CD4-positive, CD25-positive, alpha-beta regulatory T cell (primary cell): ENCODE measurements at regions not wholly inside any gene's neighbourhood (a gene's known extent, or its start where the extent isn't known, plus 50 kb on each side); places are given as distances from the start of the nearest gene placed in this dataset.

ENCODE experiments used
- ATAC-seq, 2 donors: fragments of 150-1000 bp; cut with Tn5 transposase; one replicate each; pipeline ENCODE4 v1.10.0; 2021; ENCODE audit warnings: low read depth in 2 of 2, moderate number of reproducible peaks in 2 of 2, moderate library complexity in 1 of 2
- DNase-seq, 3 donors: peaks; one replicate each; pipeline versions ENCODE4 v3.0.0 to v3.0.0-alpha.2; 2012 to 2022; ENCODE audit warnings: mixed read lengths in 1 of 3
- H3K27ac ChIP-seq: one replicate; pipeline ENCODE4 v1.7.0; 2013; ENCODE audit warnings: mild to moderate bottlenecking, low read length; ENCODE audit not compliant: insufficient read depth, poor library complexity, severe bottlenecking
- H3K27me3 ChIP-seq: one replicate; pipeline ENCODE4 v1.7.0; 2013; ENCODE audit warnings: low read length; ENCODE audit not compliant: control insufficient read depth, insufficient read depth
- H3K36me3 ChIP-seq: one replicate; pipeline ENCODE4 v1.7.0; 2013; ENCODE audit warnings: mild to moderate bottlenecking, low read length, moderate library complexity; ENCODE audit not compliant: control insufficient read depth, insufficient read depth
- H3K4me1 ChIP-seq: 2 replicates; pipeline ENCODE4 v1.7.0; 2013; ENCODE audit warnings: mild to moderate bottlenecking, low read length; ENCODE audit not compliant: insufficient read depth, control insufficient read depth, poor library complexity, severe bottlenecking
- H3K4me3 ChIP-seq: one replicate; pipeline ENCODE4 v1.7.0; 2013; ENCODE audit warnings: low read depth, mild to moderate bottlenecking, low read length, moderate library complexity
- H3K9me3 ChIP-seq, 2 experiments: 1 replicate in 1 of 2; 2 replicates in 1 of 2; pipeline ENCODE4 v1.7.0; 2013; ENCODE audit warnings: low read length in 2 of 2, mild to moderate bottlenecking in 1 of 2, moderate library complexity in 1 of 2; ENCODE audit not compliant: control insufficient read depth in 2 of 2
- H3K27ac Mint-ChIP-seq, 3 donors: one replicate each; pipeline ENCODE4 v1.8.0; 2020 to 2022; ENCODE audit warnings: mild to moderate bottlenecking in 3 of 3, mixed read lengths in 3 of 3, moderate library complexity in 2 of 3
- H3K27me3 Mint-ChIP-seq: one replicate; pipeline ENCODE4 v1.8.0; 2022; ENCODE audit warnings: mild to moderate bottlenecking, mixed read lengths
- H3K36me3 Mint-ChIP-seq: one replicate; pipeline ENCODE4 v1.8.0; 2020; ENCODE audit warnings: mixed read lengths
- H3K4me1 Mint-ChIP-seq, 4 donors: one replicate each; pipeline ENCODE4 v1.8.0; 2020 to 2022; ENCODE audit warnings: mixed read lengths in 4 of 4, mild to moderate bottlenecking in 1 of 4
- H3K4me3 Mint-ChIP-seq, 4 donors: one replicate each; pipeline ENCODE4 v1.8.0; 2020 to 2022; ENCODE audit warnings: mild to moderate bottlenecking in 4 of 4, mixed read lengths in 4 of 4, moderate library complexity in 3 of 4
- H3K9me3 Mint-ChIP-seq, 7 donors: one replicate each; pipeline ENCODE4 v1.8.0; 2020 to 2022; ENCODE audit warnings: mixed read lengths in 7 of 7, mild to moderate bottlenecking in 3 of 7, moderate library complexity in 2 of 7

- no peaks in the 10 kb centered on the region for H3K36me3 ChIP-seq
- Mint-ChIP-seq H3K4me1 (peaks cover 0 to 4% (median 0%) of the 10 kb centered on the region in 4 donors), H3K36me3 (no peaks in the 10 kb centered on the region), H3K27ac (no peak overlapping the region), H3K27me3 (peaks cover 24% of the 10 kb centered on the region), H3K4me3 (no peak overlapping the region), H3K9me3 (peaks cover 0 to 1% (median 0%) of the 10 kb centered on the region in 7 donors)
- ATAC-seq (no peak), DNase-seq (no peak)
- peaks cover 19% of the 10 kb centered on the region for H3K27me3 ChIP-seq
- H3K4me3 ChIP-seq, result no peak overlapping the region
- H3K27ac ChIP-seq, result no peak overlapping the region
- no peaks in the 10 kb centered on the region for H3K9me3 ChIP-seq
- no peaks in the 10 kb centered on the region for H3K4me1 ChIP-seq
These were observed 209.9 kb downstream of the TEX29 start for GRCh38 chr13:111530137-111530870.

- H3K27me3 Mint-ChIP-seq, result peaks cover 34% of the 10 kb centered on the region
- H3K27ac ChIP-seq, result no peak overlapping the region
These were observed 211.1 kb downstream of the TEX29 start for GRCh38 chr13:111531505-111531904.

GRCh38 chr13:111532111-111532510, 211.7 kb downstream of the TEX29 start:
- peaks cover 0 to 4% (median 0%) of the 10 kb centered on the region in 4 donors for H3K4me1 Mint-ChIP-seq
- peaks cover 26% of the 10 kb centered on the region for H3K27me3 ChIP-seq
- peaks cover 36% of the 10 kb centered on the region for H3K27me3 Mint-ChIP-seq
- H3K4me3 Mint-ChIP-seq, result no peak overlapping the region
- peaks cover 0 to 1% (median 0%) of the 10 kb centered on the region in 7 donors for H3K9me3 Mint-ChIP-seq
- no peak overlapping the region for H3K27ac ChIP-seq
- no peak overlapping the region for H3K4me3 ChIP-seq
- ATAC-seq, result no peak
- H3K27ac Mint-ChIP-seq, result no peak overlapping the region
- no peak for DNase-seq
- H3K4me1 ChIP-seq, result no peaks in the 10 kb centered on the region
- H3K36me3 Mint-ChIP-seq, result no peaks in the 10 kb centered on the region
- no peaks in the 10 kb centered on the region for H3K9me3 ChIP-seq
- H3K36me3 ChIP-seq, result no peaks in the 10 kb centered on the region

More at GRCh38 chr13:111531505-111531904, 211.1 kb downstream of the TEX29 start:
- H3K9me3 ChIP-seq, result no peaks in the 10 kb centered on the region
- no peaks in the 10 kb centered on the region for H3K36me3 Mint-ChIP-seq
- no peaks in the 10 kb centered on the region for H3K36me3 ChIP-seq
- no peak overlapping the region for H3K27ac Mint-ChIP-seq
- peaks cover 0 to 4% (median 0%) of the 10 kb centered on the region in 4 donors for H3K4me1 Mint-ChIP-seq
- H3K4me1 ChIP-seq, result no peaks in the 10 kb centered on the region
- no peak for DNase-seq
- H3K27me3 ChIP-seq, result peaks cover 24% of the 10 kb centered on the region
- H3K4me3 Mint-ChIP-seq, result no peak overlapping the region
- H3K9me3 Mint-ChIP-seq, result peaks cover 0 to 1% (median 0%) of the 10 kb centered on the region in 7 donors
- no peak for ATAC-seq
- H3K4me3 ChIP-seq, result no peak overlapping the region

GRCh38 chr13:111533900-111534683, 213.7 kb downstream of the TEX29 start:
- Histone ChIP-seq H3K9me3 (no peaks in the 10 kb centered on the region), H3K36me3 (no peaks in the 10 kb centered on the region), H3K27me3 (peaks cover 26% of the 10 kb centered on the region), H3K27ac (no peak overlapping the region), H3K4me1 (no peaks in the 10 kb centered on the region), H3K4me3 (no peak overlapping the region)
- Mint-ChIP-seq H3K27ac (no peak overlapping the region), H3K4me1 (peaks cover 0 to 4% (median 0%) of the 10 kb centered on the region in 4 donors), H3K36me3 (no peaks in the 10 kb centered on the region), H3K27me3 (peaks cover 43% of the 10 kb centered on the region), H3K9me3 (peaks cover 0 to 1% (median 0%) of the 10 kb centered on the region in 7 donors), H3K4me3 (no peak overlapping the region)
- no peak for ATAC-seq
- DNase-seq, result no peak

- no peaks in the 10 kb centered on the region for H3K4me1 ChIP-seq
- H3K36me3 ChIP-seq, result no peaks in the 10 kb centered on the region
- no peak for ATAC-seq
- H3K36me3 Mint-ChIP-seq, result no peaks in the 10 kb centered on the region
- H3K9me3 ChIP-seq, result no peaks in the 10 kb centered on the region
- H3K4me3 ChIP-seq, result no peak overlapping the region
- peaks cover 0 to 4% (median 0%) of the 10 kb centered on the region in 4 donors for H3K4me1 Mint-ChIP-seq
- no peak overlapping the region for H3K27ac ChIP-seq
- H3K9me3 Mint-ChIP-seq, result peaks cover 0 to 1% (median 0%) of the 10 kb centered on the region in 7 donors
- H3K27ac Mint-ChIP-seq, result no peak overlapping the region
- peaks cover 43% of the 10 kb centered on the region for H3K27me3 Mint-ChIP-seq
- no peak for DNase-seq
- H3K4me3 Mint-ChIP-seq, result no peak overlapping the region
- H3K27me3 ChIP-seq, result peaks cover 26% of the 10 kb centered on the region
These were observed 214.5 kb downstream of the TEX29 start for GRCh38 chr13:111534751-111535522.

- Histone ChIP-seq H3K27ac (no peak overlapping the region), H3K4me1 (no peaks in the 10 kb centered on the region), H3K4me3 (no peak overlapping the region), H3K36me3 (no peaks in the 10 kb centered on the region), H3K9me3 (no peaks in the 10 kb centered on the region), H3K27me3 (peaks cover 26% of the 10 kb centered on the region)
- peaks cover 43% of the 10 kb centered on the region for H3K27me3 Mint-ChIP-seq
- no peak overlapping the region for H3K27ac Mint-ChIP-seq
- ATAC-seq (no peak), DNase-seq (no peak)
- peaks cover 0 to 4% (median 0%) of the 10 kb centered on the region in 4 donors for H3K4me1 Mint-ChIP-seq
- peaks cover 0 to 1% (median 0%) of the 10 kb centered on the region in 7 donors for H3K9me3 Mint-ChIP-seq
- no peaks in the 10 kb centered on the region for H3K36me3 Mint-ChIP-seq
- no peak overlapping the region for H3K4me3 Mint-ChIP-seq
These were observed 215.0 kb downstream of the TEX29 start for GRCh38 chr13:111535523-111535811.

- H3K4me1 Mint-ChIP-seq, result peaks cover 0 to 4% (median 0%) of the 10 kb centered on the region in 4 donors
- H3K4me3 Mint-ChIP-seq, result no peak overlapping the region
- peaks cover 0 to 1% (median 0%) of the 10 kb centered on the region in 7 donors for H3K9me3 Mint-ChIP-seq
- Histone ChIP-seq H3K4me1 (no peaks in the 10 kb centered on the region), H3K36me3 (no peaks in the 10 kb centered on the region), H3K9me3 (no peaks in the 10 kb centered on the region), H3K27ac (no peak overlapping the region), H3K27me3 (peaks cover 26% of the 10 kb centered on the region), H3K4me3 (no peak overlapping the region)
- H3K27me3 Mint-ChIP-seq, result peaks cover 43% of the 10 kb centered on the region
- H3K36me3 Mint-ChIP-seq, result no peaks in the 10 kb centered on the region
- no peak for ATAC-seq
- H3K27ac Mint-ChIP-seq, result no peak overlapping the region
- DNase-seq, result no peak
These were observed 215.7 kb downstream of the TEX29 start for GRCh38 chr13:111536075-111536642.
